Colonic mucosa (tissue), 4 donors: ENCODE measurements at regions not wholly inside any gene's neighbourhood (a gene's known extent, or its start where the extent isn't known, plus 50 kb on each side); places are given as distances from the start of the nearest gene placed in this dataset.
"Not testable (repeated sequence)": the region's sequence is repeated elsewhere in the genome, so short reads cannot be mapped to it uniquely, and the experiment has no call there.

Source experiments
- DNase-seq: peaks from one replicate; pipeline ENCODE4 v3.0.0-alpha.2; 2020
- H3K27ac ChIP-seq: fragments of 200-600 bp; one replicate; pipeline ENCODE4 v1.8.0; 2021
- H3K27me3 ChIP-seq: fragments of 200-600 bp; one replicate; pipeline ENCODE4 v1.8.0; 2021
- H3K36me3 ChIP-seq: fragments of 200-600 bp; one replicate; pipeline ENCODE4 v1.8.0; 2021
- H3K4me1 ChIP-seq: fragments of 200-600 bp; one replicate; pipeline ENCODE4 v1.8.0; 2021; ENCODE audit warnings: mild to moderate bottlenecking
- H3K4me3 ChIP-seq: fragments of 200-600 bp; one replicate; pipeline ENCODE4 v1.8.0; 2021
- H3K9ac ChIP-seq, 2 donors: one replicate each; pipeline ENCODE4 v1.7.0; 2013; ENCODE audit warnings: control low read depth in 2 of 2, low read depth in 2 of 2, low read length in 2 of 2
- H3K9me3 ChIP-seq: fragments of 200-600 bp; one replicate; pipeline ENCODE4 v1.8.0; 2021
- CTCF ChIP-seq: fragments of 200-600 bp; IDR thresholded peaks from one replicate; pipeline ENCODE4 v1.8.0; 2022; ENCODE audit warnings: antibody characterized with exemption, mild to moderate bottlenecking
- intact Hi-C: fragments of 100-400 bp; cut with DNase I; formaldehyde crosslinking; loops from one replicate; pipeline ENCODE4 v1.14.1; 2022
- donor health status: healthy.
- donor health status: DM: no; HTN: no; CAD: no.
- donor health status: DM: no; HTN: no; CAD: no.

- Histone ChIP-seq H3K9me3 (no peaks in the 10 kb centered on the region), H3K27me3 (no peaks in the 10 kb centered on the region), H3K9ac (no peak overlapping the region), H3K27ac (no peak overlapping the region), H3K4me1 (no peaks in the 10 kb centered on the region), H3K36me3 (no peaks in the 10 kb centered on the region), H3K4me3 (no peak overlapping the region)
- no peak for TF ChIP-seq CTCF
- DNase-seq: no peak
- intact Hi-C loops: no loop called here
Observed at GRCh38 chr4:187124331-187124730, 400.7 kb upstream of the FAT1 start.

DNA sequence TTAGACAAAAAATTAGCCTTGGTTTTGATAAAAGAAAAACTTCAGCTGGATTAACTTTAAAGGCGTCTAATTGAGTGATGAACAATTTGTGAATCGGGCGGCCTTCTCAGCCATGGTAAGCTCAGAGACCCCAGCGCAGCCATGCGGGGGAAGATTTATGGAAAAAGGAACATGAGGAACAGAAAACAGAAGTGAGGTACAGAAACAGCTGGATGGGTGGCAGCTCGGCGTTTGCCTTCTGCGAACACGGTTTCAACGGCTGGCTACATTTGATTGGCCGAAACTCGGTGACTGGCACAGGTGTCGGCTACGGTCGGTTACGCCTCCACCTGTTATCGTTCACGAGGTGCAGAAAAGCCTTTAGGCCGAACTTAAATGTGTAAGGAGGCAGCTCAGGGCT is 401.4 kb upstream of the FAT1 start:
- intact Hi-C loops: no loop called here
- H3K9ac ChIP-seq: no peak overlapping the region
- no peaks in the 10 kb centered on the region for H3K27me3 ChIP-seq
- H3K27ac ChIP-seq: no peak overlapping the region
- DNase-seq: no peak
- H3K36me3 ChIP-seq: no peaks in the 10 kb centered on the region
- TF ChIP-seq CTCF: no peak
- no peaks in the 10 kb centered on the region for H3K4me1 ChIP-seq
- no peak overlapping the region for H3K4me3 ChIP-seq
- H3K9me3 ChIP-seq: no peaks in the 10 kb centered on the region

DNA sequence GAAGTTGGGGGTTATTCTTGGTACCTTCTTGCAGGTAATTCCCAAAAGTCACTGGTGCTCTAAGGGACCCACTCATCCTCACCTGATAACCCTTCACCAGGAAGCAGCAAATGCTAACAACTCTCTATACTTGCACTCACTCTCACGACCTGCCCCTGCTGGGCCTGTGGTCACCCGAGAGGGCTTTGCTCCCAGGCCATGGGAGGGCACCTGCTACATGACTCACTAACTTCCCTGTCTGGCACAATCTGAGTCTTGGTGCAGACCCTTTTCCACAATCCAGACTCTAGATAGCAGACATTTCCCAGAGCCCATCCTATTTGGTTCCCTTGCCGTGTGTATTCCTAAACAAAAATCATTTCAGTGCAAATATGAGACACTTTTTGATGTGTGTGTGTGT is 403.8 kb upstream of the FAT1 start:
- Histone ChIP-seq H3K27ac (no peak overlapping the region), H3K4me3 (no peak overlapping the region), H3K27me3 (no peaks in the 10 kb centered on the region), H3K9ac (no peak overlapping the region), H3K4me1 (no peaks in the 10 kb centered on the region), H3K9me3 (no peaks in the 10 kb centered on the region), H3K36me3 (no peaks in the 10 kb centered on the region)
- intact Hi-C loops: no loop called here
- TF ChIP-seq CTCF: no peak
- DNase-seq: no peak

DNA sequence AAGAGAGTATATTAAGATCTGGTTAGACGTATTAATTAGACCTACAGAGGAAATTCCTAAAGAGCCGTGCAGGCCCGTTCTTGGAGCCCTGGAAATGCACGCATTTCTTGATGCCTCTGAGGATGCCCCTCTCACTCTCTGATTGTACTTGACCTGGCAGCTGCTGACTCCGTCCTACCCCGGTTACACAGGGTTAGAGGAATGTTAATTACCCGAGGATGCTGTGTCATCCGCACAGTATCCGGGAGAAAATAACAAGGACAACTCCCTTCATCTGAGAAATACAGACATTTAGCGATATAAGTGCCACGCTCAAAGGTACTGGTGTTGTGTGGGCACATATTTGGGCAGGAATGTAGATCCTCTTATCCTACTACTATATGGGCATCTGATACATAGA is 404.6 kb upstream of the FAT1 start:
- Histone ChIP-seq H3K36me3 (no peaks in the 10 kb centered on the region), H3K9me3 (no peaks in the 10 kb centered on the region), H3K27ac (no peak overlapping the region), H3K9ac (no peak overlapping the region), H3K4me3 (no peak overlapping the region), H3K27me3 (no peaks in the 10 kb centered on the region), H3K4me1 (no peaks in the 10 kb centered on the region)
- DNase-seq: no peak
- TF ChIP-seq CTCF: no peak
- intact Hi-C loops: no loop called here

GRCh38 chr4:187128976-187129375 is 405.3 kb upstream of the FAT1 start:
- no peaks in the 10 kb centered on the region for H3K36me3 ChIP-seq
- H3K9me3 ChIP-seq: no peaks in the 10 kb centered on the region
- DNase-seq: no peak
- H3K4me3 ChIP-seq: no peak overlapping the region
- intact Hi-C loops: no loop called here
- H3K4me1 ChIP-seq: no peaks in the 10 kb centered on the region
- TF ChIP-seq CTCF: no peak
- H3K27me3 ChIP-seq: no peaks in the 10 kb centered on the region
- H3K27ac ChIP-seq: no peak overlapping the region
- no peak overlapping the region for H3K9ac ChIP-seq

GRCh38 chr4:187131826-187132225 is 408.2 kb upstream of the FAT1 start:
- intact Hi-C loops: not testable (repeated sequence)

More at GRCh38 chr4:187131826-187132225, 408.2 kb upstream of the FAT1 start:
- not testable (repeated sequence) for H3K9me3 ChIP-seq, H3K4me1 ChIP-seq, DNase-seq, H3K4me3 ChIP-seq, H3K27ac ChIP-seq, H3K9ac ChIP-seq, H3K27me3 ChIP-seq, H3K36me3 ChIP-seq
